Activated B cell treated with CpG ODN at 0.5 μM for 24 hours (primary cell): ENCODE measurements at regions not wholly inside any gene's neighbourhood (a gene's known extent, or its start where the extent isn't known, plus 50 kb on each side); places are given as distances from the start of the nearest gene placed in this dataset.
"Not testable (repeated sequence)": the region's sequence is repeated elsewhere in the genome, so short reads cannot be mapped to it uniquely, and the experiment has no call there.

ENCODE experiments used
- ATAC-seq: fragments of 200-7000 bp; cut with Tn5 transposase; one replicate; pipeline ENCODE4 v1.10.0; 2021; ENCODE audit warnings: low read depth, mild to moderate bottlenecking, moderate library complexity
- CTCF ChIA-PET: fragments of 350-600 bp; sonication (Branson Sonifier 250); formaldehyde crosslinking; loops from one replicate; lab custom pipeline; 2021; ENCODE audit warnings: antibody characterized with exemption; lab: Charles Lee
- POLR2A ChIA-PET: fragments of 350-600 bp; sonication (Branson Sonifier 250); formaldehyde crosslinking; loops from one replicate; lab custom pipeline; 2021; ENCODE audit warnings: antibody characterized with exemption; lab: Charles Lee
- DNase-seq: peaks from one replicate; pipeline ENCODE4 v3.0.0; 2022
- H3K27ac Mint-ChIP-seq: one replicate; pipeline ENCODE4 v1.8.0; 2020; ENCODE audit warnings: mixed read lengths
- H3K27me3 Mint-ChIP-seq: one replicate; pipeline ENCODE4 v1.8.0; 2021; ENCODE audit warnings: mixed read lengths
- H3K36me3 Mint-ChIP-seq: one replicate; pipeline ENCODE4 v1.8.0; 2021; ENCODE audit warnings: low read depth, mixed read lengths
- H3K4me1 Mint-ChIP-seq: one replicate; pipeline ENCODE4 v1.8.0; 2021; ENCODE audit warnings: mixed read lengths
- H3K4me3 Mint-ChIP-seq: one replicate; pipeline ENCODE4 v1.8.0; 2020; ENCODE audit warnings: mild to moderate bottlenecking, mixed read lengths
- H3K9me3 Mint-ChIP-seq: one replicate; pipeline ENCODE4 v1.8.0; 2020; ENCODE audit warnings: mixed read lengths
- intact Hi-C: fragments of 100-400 bp; cut with micrococcal nuclease; formaldehyde crosslinking; loops from one replicate; pipeline ENCODE4 v1.15.1; 2024
- TF ChIP-seq, protein P1 (sequence below): fragments of 200-600 bp; IDR thresholded peaks from one replicate; pipeline ENCODE4 v1.8.0; 2022; ENCODE audit warnings: antibody characterized with exemption, mild to moderate bottlenecking

DNA sequence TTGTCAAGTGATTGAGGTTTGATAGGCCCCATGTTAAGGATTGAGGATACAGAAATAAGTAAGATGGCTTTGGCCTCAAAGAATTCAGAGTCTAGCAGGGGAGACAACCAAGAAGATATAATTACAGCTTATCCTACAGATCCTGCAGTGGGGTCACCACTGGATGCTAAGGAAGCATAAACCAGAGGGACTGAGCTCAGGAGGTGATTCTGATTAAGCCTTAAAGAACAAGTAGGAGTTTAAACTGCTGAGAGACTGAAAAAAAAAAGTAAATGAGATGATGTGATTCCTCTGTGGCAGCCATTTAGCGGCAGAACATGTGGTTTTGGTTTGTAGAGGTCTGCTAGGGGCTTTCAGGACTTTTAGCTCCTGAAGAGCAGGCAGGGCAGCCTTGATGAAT, 72.1 kb upstream of the ROPN1 start:
- ChIA-PET POLR2A (no interaction called here), CTCF (no interaction called here)
- TF ChIP-seq, protein P1, sequence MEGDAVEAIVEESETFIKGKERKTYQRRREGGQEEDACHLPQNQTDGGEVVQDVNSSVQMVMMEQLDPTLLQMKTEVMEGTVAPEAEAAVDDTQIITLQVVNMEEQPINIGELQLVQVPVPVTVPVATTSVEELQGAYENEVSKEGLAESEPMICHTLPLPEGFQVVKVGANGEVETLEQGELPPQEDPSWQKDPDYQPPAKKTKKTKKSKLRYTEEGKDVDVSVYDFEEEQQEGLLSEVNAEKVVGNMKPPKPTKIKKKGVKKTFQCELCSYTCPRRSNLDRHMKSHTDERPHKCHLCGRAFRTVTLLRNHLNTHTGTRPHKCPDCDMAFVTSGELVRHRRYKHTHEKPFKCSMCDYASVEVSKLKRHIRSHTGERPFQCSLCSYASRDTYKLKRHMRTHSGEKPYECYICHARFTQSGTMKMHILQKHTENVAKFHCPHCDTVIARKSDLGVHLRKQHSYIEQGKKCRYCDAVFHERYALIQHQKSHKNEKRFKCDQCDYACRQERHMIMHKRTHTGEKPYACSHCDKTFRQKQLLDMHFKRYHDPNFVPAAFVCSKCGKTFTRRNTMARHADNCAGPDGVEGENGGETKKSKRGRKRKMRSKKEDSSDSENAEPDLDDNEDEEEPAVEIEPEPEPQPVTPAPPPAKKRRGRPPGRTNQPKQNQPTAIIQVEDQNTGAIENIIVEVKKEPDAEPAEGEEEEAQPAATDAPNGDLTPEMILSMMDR: no peak
- Mint-ChIP-seq H3K9me3 (no peaks in the 10 kb centered on the region), H3K27me3 (peaks cover 8% of the 10 kb centered on the region), H3K27ac (no peak overlapping the region), H3K36me3 (no peaks in the 10 kb centered on the region), H3K4me3 (no peak overlapping the region), H3K4me1 (no peaks in the 10 kb centered on the region)
- ATAC-seq: no peak
- intact Hi-C loops: no loop called here
- no peak for DNase-seq

DNA sequence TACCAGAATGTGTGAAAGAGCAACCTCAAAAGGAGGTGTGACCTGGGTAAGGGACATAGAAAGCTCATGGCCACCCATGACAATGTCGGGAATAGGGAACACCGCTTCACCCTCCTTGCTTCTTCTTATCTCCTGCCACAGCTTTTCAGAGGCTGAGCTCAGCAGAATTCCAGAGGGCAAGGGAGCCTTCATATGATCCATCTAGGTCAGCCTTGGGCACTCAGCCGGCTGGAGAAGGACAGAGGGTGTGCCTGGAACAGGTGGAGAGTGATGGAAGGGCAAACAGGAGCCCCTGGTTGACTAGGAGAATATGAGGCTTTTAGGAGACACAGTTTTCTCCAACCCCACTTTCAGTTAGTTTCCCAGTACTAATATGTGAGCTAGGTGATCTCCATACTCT, 74.6 kb upstream of the ROPN1 start:
- DNase-seq, CTCF ChIA-PET, H3K27ac Mint-ChIP-seq, ATAC-seq, H3K4me1 Mint-ChIP-seq, H3K9me3 Mint-ChIP-seq, H3K36me3 Mint-ChIP-seq, intact Hi-C loops, H3K4me3 Mint-ChIP-seq, POLR2A ChIA-PET: not testable (repeated sequence)
- peaks cover 17% of the 10 kb centered on the region for H3K27me3 Mint-ChIP-seq

DNA sequence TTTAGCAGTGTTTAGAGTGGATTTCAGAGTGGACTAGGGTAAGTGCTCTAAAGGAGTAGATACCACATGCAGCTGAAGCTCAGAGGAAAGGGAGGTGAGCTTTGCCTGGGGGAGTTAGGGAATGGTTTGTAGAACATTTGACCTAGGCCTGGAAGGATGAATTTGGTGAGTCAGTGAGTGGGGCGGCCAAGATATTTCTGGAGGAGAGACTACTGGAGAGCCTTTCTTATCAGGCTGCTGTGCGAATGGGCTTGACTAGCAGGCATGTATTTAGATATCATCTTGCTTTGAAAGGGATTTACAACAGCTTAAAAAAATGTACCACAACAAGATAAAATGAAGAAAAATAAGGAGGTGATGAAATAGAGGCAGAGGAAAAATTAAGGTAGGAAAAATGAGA, 77.8 kb upstream of the ROPN1 start:
- H3K4me3 Mint-ChIP-seq, intact Hi-C loops, DNase-seq, POLR2A ChIA-PET, H3K4me1 Mint-ChIP-seq, H3K27ac Mint-ChIP-seq, ATAC-seq, CTCF ChIA-PET, H3K36me3 Mint-ChIP-seq, H3K9me3 Mint-ChIP-seq: not testable (repeated sequence)
- H3K27me3 Mint-ChIP-seq: peaks cover 24% of the 10 kb centered on the region

DNA sequence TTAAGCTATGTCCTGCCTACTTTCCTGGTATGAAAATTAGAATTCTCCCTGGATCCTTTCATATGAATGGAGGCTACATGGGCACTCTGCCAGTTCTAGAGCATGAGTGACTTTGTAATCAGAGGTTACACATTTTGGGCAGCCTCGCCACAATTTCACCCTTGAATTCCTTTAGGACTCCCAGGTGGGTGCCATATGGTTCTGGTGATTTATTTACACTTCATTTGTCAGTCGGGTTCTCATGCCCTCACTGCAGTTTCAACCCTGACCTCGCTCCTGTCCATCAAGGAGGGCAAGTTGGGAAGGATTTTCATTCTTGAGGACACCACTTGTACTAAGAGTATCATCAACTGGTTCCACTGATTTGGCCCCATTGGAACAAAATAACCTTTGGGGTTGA, 83.2 kb upstream of the ROPN1 start:
- H3K4me1 Mint-ChIP-seq, CTCF ChIA-PET, H3K9me3 Mint-ChIP-seq, H3K27ac Mint-ChIP-seq, H3K36me3 Mint-ChIP-seq, H3K4me3 Mint-ChIP-seq, intact Hi-C loops, ATAC-seq, DNase-seq, POLR2A ChIA-PET: not testable (repeated sequence)
- H3K27me3 Mint-ChIP-seq: peaks cover 23% of the 10 kb centered on the region

DNA sequence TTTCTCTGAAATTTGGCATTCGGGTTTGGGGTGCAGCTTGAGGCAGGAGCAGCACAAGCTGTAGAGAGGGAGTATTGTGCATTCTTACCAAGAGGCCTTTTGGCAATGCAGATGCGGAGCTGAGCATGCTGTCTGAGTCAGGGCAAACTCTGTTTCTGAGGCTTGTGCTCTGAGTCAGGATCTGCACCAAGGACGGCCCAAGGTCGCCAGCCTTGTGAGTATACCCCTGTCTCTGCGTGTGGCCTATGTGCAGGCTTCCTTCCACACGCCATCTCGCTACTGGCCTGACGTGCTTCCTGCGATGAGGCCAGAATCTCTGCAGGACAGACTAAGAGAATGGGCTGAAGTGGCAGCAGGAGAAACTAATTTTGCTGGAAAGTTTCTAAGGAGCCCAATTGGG, 83.8 kb upstream of the ROPN1 start:
- Mint-ChIP-seq H3K27ac (no peak overlapping the region), H3K4me1 (no peaks in the 10 kb centered on the region), H3K36me3 (no peaks in the 10 kb centered on the region), H3K9me3 (no peaks in the 10 kb centered on the region), H3K4me3 (no peak overlapping the region), H3K27me3 (peaks cover 20% of the 10 kb centered on the region)
- CTCF ChIA-PET: no interaction called here
- ATAC-seq: no peak
- POLR2A ChIA-PET: no interaction called here
- no peak for DNase-seq
- intact Hi-C loops: no loop called here
- TF ChIP-seq, protein P1: no peak

DNA sequence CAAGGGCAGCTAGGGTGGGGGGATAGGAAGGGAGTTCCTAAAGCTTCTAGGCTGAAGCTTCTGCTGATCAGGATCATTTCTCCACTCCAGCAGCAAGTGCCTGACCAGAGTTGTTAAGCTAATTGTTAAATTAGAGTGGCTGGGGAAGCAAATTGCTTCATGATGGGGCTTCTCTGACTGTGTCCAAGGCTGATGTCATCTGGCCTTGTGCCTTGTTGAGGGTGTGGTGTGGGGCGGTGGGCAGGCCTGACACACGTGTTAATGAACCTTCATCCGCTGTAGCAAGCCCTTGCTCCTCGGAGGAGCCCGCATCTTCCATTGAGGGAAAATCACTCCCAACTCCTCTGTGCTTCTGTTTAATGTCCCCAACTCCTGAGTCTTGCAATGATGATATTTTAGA, 84.3 kb upstream of the ROPN1 start:
- no peak for ATAC-seq

More for the DNA sequence above, 84.3 kb upstream of the ROPN1 start:
- Mint-ChIP-seq H3K27ac (no peak overlapping the region), H3K4me1 (no peaks in the 10 kb centered on the region), H3K27me3 (peaks cover 20% of the 10 kb centered on the region), H3K9me3 (no peaks in the 10 kb centered on the region), H3K36me3 (no peaks in the 10 kb centered on the region), H3K4me3 (no peak overlapping the region)
- TF ChIP-seq, protein P1: no peak
- no peak for DNase-seq
- ChIA-PET CTCF (interaction anchor here (1.1 kb wide), 1 partner anchor 14 kb away, joined by 3 read pairs; no protein-coding TSS in a partner anchor), POLR2A (no interaction called here)
- intact Hi-C loops: no loop called here
